Neural cell (in vitro differentiated cells): ENCODE measurements at regions not wholly inside any gene's neighbourhood (a gene's known extent, or its start where the extent isn't known, plus 50 kb on each side); places are given as distances from the start of the nearest gene placed in this dataset.
"Not testable (repeated sequence)": the region's sequence is repeated elsewhere in the genome, so short reads cannot be mapped to it uniquely, and the experiment has no call there.

Experiments
- CTCF ChIP-seq: fragments of 450-650 bp; IDR thresholded peaks from 2 replicates; pipeline ENCODE4 v1.5.1; 2014; ENCODE audit warnings: antibody characterized with exemption, mild to moderate bottlenecking, moderate library complexity; ENCODE audit not compliant: poor library complexity, severe bottlenecking
- POLR2AphosphoS5 ChIP-seq: IDR thresholded peaks from 2 replicates; pipeline ENCODE4 v1.6.1; 2012
- RAD21 ChIP-seq: fragments of 450-650 bp; conservative IDR thresholded peaks from 2 replicates; pipeline ENCODE4 v1.6.1; 2014; ENCODE audit warnings: antibody characterized with exemption, mild to moderate bottlenecking, moderate library complexity
- SMC3 ChIP-seq: fragments of 450-650 bp; conservative IDR thresholded peaks from 2 replicates; pipeline ENCODE4 v1.6.1; 2014; ENCODE audit warnings: antibody characterized with exemption, mild to moderate bottlenecking, moderate library complexity; ENCODE audit not compliant: poor library complexity

GRCh38 chr7:76859933-76860332, 172.2 kb downstream of the SPDYE17 start:
- TF ChIP-seq POLR2AphosphoS5, CTCF, SMC3, RAD21: not testable (repeated sequence)
